ENCODE measurements at regions not wholly inside any gene's neighbourhood (a gene's known extent, or its start where the extent isn't known, plus 50 kb on each side); places are given as distances from the start of the nearest gene placed in this dataset.

DNA sequence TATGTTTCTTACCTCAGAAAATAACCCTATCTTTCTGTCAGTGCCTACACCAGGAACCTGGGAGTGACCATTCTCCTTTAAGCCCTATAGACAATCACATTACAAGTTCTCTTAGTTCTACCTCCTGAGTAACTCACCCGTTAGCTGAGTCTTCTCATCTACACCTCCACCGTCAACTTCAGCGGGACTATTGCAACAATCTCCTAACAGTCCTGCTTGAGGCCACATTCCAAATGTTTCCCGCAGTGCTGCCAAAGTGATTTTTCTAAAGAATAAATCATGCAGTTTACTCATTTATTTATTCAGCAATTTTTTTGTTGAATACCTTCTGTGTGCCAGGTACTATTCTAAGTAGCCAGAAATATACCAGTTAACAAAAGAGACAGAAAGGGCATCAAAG, 285.0 kb upstream of the GRIP1 start:
- H3K27me3 ChIP-seq (ENCODE audit: control insufficient read depth in 1 of 2, insufficient read depth in 2 of 2, low read length in 2 of 2): no peaks in the 10 kb centered on the region
- no peaks in the 10 kb centered on the region for H3K36me3 ChIP-seq (ENCODE audit: control insufficient read depth in 2 of 2, insufficient read depth in 2 of 2, low read length in 2 of 2)
- H3K4me3 ChIP-seq (ENCODE audit: low read length in 2 of 2): no peak overlapping the region
- H3K9ac ChIP-seq (ENCODE audit: low read length in 2 of 2): no peak overlapping the region
- no peak overlapping the region for H3K27ac ChIP-seq (ENCODE audit: low read length)
- H3K9me3 ChIP-seq (ENCODE audit: control insufficient read depth in 2 of 2, low read length in 2 of 2): no peaks in the 10 kb centered on the region
- H3K4me1 ChIP-seq (ENCODE audit: control insufficient read depth, insufficient read depth, low read length): no peaks in the 10 kb centered on the region

DNA sequence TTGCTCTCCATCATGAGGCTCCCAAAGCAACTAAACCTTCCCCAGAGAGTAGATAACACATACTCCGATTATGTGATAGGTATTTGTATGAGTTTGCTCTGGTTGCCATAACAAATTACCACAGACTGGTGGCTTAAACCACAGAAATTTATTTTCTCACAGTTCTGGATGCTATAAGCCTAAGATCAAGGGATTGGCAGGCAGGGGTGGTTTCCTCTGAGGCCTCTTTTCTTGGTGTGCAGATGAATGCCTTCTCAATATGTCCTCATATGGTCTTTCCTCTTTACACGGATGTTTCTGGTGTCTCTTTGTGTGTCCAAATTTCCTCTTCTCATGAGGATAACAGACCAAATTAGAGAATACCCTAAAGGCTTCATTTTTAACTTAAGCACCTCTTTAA, 285.8 kb upstream of the GRIP1 start:
- no peaks in the 10 kb centered on the region for H3K9me3 ChIP-seq (ENCODE audit: control insufficient read depth in 2 of 2, low read length in 2 of 2)
- H3K4me3 ChIP-seq (ENCODE audit: low read length in 2 of 2): no peak overlapping the region
- no peaks in the 10 kb centered on the region for H3K4me1 ChIP-seq (ENCODE audit: control insufficient read depth, insufficient read depth, low read length)
- no peaks in the 10 kb centered on the region for H3K27me3 ChIP-seq (ENCODE audit: control insufficient read depth in 1 of 2, insufficient read depth in 2 of 2, low read length in 2 of 2)
- H3K9ac ChIP-seq (ENCODE audit: low read length in 2 of 2): no peak overlapping the region
- H3K27ac ChIP-seq (ENCODE audit: low read length): no peak overlapping the region
- H3K36me3 ChIP-seq (ENCODE audit: control insufficient read depth in 2 of 2, insufficient read depth in 2 of 2, low read length in 2 of 2): no peaks in the 10 kb centered on the region

DNA sequence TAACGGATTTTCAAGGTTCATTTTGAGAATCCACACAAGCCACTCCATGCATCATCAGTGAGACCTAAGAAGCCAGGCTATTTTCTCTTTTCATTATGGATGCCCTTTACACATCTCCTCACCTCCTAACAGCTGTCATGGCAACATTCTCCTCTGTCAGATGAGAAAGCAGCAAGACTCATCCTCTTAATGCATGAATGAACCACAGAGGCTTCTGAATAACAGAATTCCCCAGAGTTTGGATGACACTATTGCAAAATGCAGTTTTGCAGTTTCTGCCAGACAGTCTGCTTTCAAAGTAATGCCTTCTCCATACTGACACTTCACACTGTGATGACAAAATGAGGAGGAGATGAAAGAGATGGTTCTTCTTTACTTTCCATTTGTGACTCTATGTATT, 286.7 kb upstream of the GRIP1 start:
- Histone ChIP-seq H3K9me3 (ENCODE audit: control insufficient read depth in 2 of 2, low read length in 2 of 2) (no peaks in the 10 kb centered on the region), H3K9ac (ENCODE audit: low read length in 2 of 2) (no peak overlapping the region), H3K27ac (ENCODE audit: low read length) (no peak overlapping the region), H3K27me3 (ENCODE audit: control insufficient read depth in 1 of 2, insufficient read depth in 2 of 2, low read length in 2 of 2) (no peaks in the 10 kb centered on the region), H3K36me3 (ENCODE audit: control insufficient read depth in 2 of 2, insufficient read depth in 2 of 2, low read length in 2 of 2) (no peaks in the 10 kb centered on the region), H3K4me1 (ENCODE audit: control insufficient read depth, insufficient read depth, low read length) (no peaks in the 10 kb centered on the region), H3K4me3 (ENCODE audit: low read length in 2 of 2) (no peak overlapping the region)

DNA sequence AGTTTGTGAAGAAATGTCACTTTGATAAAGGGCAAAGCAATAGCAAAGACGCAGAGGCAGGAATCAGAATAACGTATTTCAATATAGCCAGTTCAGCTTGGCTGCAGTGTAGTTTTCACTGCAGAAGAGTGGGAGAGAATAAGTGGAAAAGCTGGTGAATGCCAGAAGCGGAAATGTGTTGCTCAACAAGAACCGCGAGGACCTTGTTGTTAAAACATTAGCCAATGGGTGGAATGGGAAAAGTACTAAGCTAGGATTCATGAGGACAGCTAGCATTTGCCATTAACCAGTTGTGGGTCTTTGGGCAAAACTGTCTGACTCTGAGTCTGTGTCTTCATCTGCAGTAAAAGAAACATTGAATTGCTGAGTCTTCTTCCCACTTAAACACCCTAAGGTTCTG, 292.9 kb upstream of the GRIP1 start:
- H3K9me3 ChIP-seq (ENCODE audit: control insufficient read depth in 2 of 2, low read length in 2 of 2): no peaks in the 10 kb centered on the region
- H3K9ac ChIP-seq (ENCODE audit: low read length in 2 of 2): no peak overlapping the region
- H3K4me3 ChIP-seq (ENCODE audit: low read length in 2 of 2): no peak overlapping the region
- H3K36me3 ChIP-seq (ENCODE audit: control insufficient read depth in 2 of 2, insufficient read depth in 2 of 2, low read length in 2 of 2): no peaks in the 10 kb centered on the region
- H3K4me1 ChIP-seq (ENCODE audit: control insufficient read depth, insufficient read depth, low read length): no peaks in the 10 kb centered on the region
- no peaks in the 10 kb centered on the region for H3K27me3 ChIP-seq (ENCODE audit: control insufficient read depth in 1 of 2, insufficient read depth in 2 of 2, low read length in 2 of 2)
- H3K27ac ChIP-seq (ENCODE audit: low read length): no peak overlapping the region

DNA sequence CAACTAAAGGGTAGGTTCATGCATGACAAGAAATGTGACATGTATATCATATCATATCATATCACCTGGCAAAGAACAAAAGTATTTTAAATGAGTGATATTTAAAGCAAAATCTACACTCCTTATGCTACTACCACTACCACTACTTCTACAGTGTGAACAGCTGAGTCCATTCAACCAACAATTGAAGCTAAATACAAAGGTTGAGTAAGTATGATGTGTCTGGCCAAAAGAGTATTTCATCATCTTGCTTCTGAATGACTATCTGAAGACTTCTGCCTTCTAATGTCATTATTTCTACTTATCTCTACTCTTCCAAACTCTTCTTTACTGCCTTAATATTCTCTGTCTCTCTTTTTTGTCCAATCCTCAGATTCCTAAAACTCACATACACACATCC, 292.6 kb upstream of the CAND1 start:
- Histone ChIP-seq H3K27ac (ENCODE audit: low read length) (no peak overlapping the region), H3K4me1 (ENCODE audit: control insufficient read depth, insufficient read depth, low read length) (no peaks in the 10 kb centered on the region), H3K9me3 (ENCODE audit: control insufficient read depth in 2 of 2, low read length in 2 of 2) (no peaks in the 10 kb centered on the region), H3K9ac (ENCODE audit: low read length in 2 of 2) (no peak overlapping the region), H3K4me3 (ENCODE audit: low read length in 2 of 2) (no peak overlapping the region), H3K36me3 (ENCODE audit: control insufficient read depth in 2 of 2, insufficient read depth in 2 of 2, low read length in 2 of 2) (no peaks in the 10 kb centered on the region), H3K27me3 (ENCODE audit: control insufficient read depth in 1 of 2, insufficient read depth in 2 of 2, low read length in 2 of 2) (no peaks in the 10 kb centered on the region)

DNA sequence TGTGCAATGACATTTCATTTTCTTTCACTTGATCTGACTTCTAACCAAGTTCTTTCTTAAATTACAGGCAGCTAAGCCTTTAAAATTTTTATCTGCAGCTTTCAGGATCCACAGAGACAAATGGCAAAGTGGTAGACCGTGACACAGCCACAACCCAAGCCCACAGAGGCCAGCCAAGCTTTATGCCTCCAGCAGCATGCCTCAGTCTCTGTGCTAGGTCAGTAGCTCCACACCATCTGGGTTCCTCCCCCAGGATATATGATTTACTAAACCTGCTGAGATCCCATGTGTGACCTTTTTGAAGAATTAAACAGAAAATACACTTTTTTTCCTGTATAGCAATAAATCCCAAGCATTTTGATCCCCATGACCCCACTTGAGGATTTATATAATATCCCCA, 290.4 kb upstream of the CAND1 start:
- H3K9me3 ChIP-seq (ENCODE audit: control insufficient read depth in 2 of 2, low read length in 2 of 2): no peaks in the 10 kb centered on the region
- H3K27ac ChIP-seq (ENCODE audit: low read length): no peak overlapping the region
- H3K4me3 ChIP-seq (ENCODE audit: low read length in 2 of 2): no peak overlapping the region
- H3K4me1 ChIP-seq (ENCODE audit: control insufficient read depth, insufficient read depth, low read length): no peaks in the 10 kb centered on the region
- H3K9ac ChIP-seq (ENCODE audit: low read length in 2 of 2): no peak overlapping the region
- H3K27me3 ChIP-seq (ENCODE audit: control insufficient read depth in 1 of 2, insufficient read depth in 2 of 2, low read length in 2 of 2): no peaks in the 10 kb centered on the region
- H3K36me3 ChIP-seq (ENCODE audit: control insufficient read depth in 2 of 2, insufficient read depth in 2 of 2, low read length in 2 of 2): no peaks in the 10 kb centered on the region

DNA sequence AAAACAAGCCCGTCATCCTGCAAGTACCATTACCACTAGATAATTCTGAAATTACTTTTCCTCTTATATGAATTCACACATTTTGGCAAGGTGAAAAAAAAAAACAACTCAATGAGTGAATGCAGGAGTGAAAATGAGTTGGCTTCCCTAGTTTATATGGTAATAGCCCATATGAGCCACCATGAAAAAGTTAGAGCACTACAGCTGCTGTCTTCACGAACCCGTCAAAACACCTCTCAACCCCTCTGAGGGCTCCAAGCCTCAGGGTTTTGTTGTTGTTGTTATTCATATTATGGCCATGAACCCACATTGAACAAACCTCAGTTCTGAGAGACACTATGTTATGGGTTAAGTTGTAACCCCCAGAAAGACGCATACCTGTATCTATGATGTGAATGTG, 289.9 kb upstream of the CAND1 start:
- Histone ChIP-seq H3K27me3 (ENCODE audit: control insufficient read depth in 1 of 2, insufficient read depth in 2 of 2, low read length in 2 of 2) (no peaks in the 10 kb centered on the region), H3K4me3 (ENCODE audit: low read length in 2 of 2) (no peak overlapping the region), H3K9ac (ENCODE audit: low read length in 2 of 2) (no peak overlapping the region), H3K4me1 (ENCODE audit: control insufficient read depth, insufficient read depth, low read length) (no peaks in the 10 kb centered on the region), H3K36me3 (ENCODE audit: control insufficient read depth in 2 of 2, insufficient read depth in 2 of 2, low read length in 2 of 2) (no peaks in the 10 kb centered on the region), H3K27ac (ENCODE audit: low read length) (no peak overlapping the region), H3K9me3 (ENCODE audit: control insufficient read depth in 2 of 2, low read length in 2 of 2) (no peaks in the 10 kb centered on the region)

DNA sequence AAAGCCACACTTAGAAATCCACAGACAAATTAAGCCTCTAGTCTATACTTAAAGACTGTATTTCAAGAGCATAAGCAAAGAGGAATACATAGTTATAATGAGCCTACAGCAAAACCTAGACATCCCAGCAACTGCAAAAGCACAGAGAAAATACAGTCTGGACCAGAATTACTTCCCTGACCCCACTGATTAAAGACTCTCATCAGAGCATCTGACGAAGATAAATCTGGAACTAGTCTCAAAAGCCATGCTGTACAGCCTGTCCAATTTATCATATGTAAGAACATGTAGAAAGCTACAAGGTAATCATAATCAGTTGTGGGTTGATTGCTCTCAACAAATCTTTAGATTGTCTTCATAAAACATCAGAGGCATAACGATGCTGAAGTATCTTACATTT, 285.1 kb upstream of the CAND1 start:
- Histone ChIP-seq H3K4me3 (ENCODE audit: low read length in 2 of 2) (no peak overlapping the region), H3K27ac (ENCODE audit: low read length) (no peak overlapping the region), H3K9ac (ENCODE audit: low read length in 2 of 2) (no peak overlapping the region), H3K9me3 (ENCODE audit: control insufficient read depth in 2 of 2, low read length in 2 of 2) (no peaks in the 10 kb centered on the region), H3K4me1 (ENCODE audit: control insufficient read depth, insufficient read depth, low read length) (no peaks in the 10 kb centered on the region), H3K27me3 (ENCODE audit: control insufficient read depth in 1 of 2, insufficient read depth in 2 of 2, low read length in 2 of 2) (no peaks in the 10 kb centered on the region), H3K36me3 (ENCODE audit: control insufficient read depth in 2 of 2, insufficient read depth in 2 of 2, low read length in 2 of 2) (no peaks in the 10 kb centered on the region)

DNA sequence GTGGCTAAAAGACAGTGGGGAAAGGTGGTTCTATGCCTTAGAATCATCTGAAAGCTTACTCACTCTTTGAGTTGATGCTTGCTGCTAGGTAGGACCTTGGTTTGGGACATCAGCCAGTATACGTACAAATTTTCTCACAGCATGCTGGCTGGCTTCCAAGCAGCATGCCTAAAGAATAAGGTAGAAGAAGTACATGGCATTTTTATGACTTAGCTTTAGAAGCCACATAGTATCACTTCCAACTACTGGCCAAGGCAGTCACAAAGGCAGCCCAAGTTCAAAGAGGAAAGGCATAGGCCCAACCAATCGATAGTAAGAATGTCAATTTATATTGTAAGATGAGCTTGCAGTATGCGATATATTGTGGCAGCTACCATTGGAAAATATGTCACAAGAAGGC, 284.2 kb upstream of the CAND1 start:
- H3K9ac ChIP-seq (ENCODE audit: low read length in 2 of 2): no peak overlapping the region
- H3K36me3 ChIP-seq (ENCODE audit: control insufficient read depth in 2 of 2, insufficient read depth in 2 of 2, low read length in 2 of 2): no peaks in the 10 kb centered on the region
- no peak overlapping the region for H3K27ac ChIP-seq (ENCODE audit: low read length)

DNA sequence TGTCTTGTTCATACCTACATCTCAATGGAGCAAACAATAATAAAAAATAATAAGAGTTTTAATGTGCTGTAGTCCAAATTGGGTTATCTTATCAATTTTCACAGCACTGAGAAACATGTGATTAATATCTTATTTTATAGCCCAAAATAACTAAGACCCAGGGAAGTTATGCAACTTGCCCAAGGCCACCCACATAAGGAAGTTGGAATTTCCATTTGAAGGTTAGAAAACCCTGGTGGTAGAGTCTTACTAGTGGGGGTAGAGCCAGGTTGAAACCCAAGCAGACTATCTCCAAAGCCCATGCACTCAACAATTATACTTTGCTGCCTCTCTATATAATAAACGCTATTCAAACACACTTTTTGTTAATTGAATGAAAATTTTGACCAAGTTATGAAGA, 270.0 kb upstream of the CAND1 start:
- Histone ChIP-seq H3K27ac (ENCODE audit: low read length) (no peak overlapping the region), H3K9me3 (ENCODE audit: control insufficient read depth in 2 of 2, low read length in 2 of 2) (no peaks in the 10 kb centered on the region), H3K4me1 (ENCODE audit: control insufficient read depth, insufficient read depth, low read length) (no peaks in the 10 kb centered on the region), H3K27me3 (ENCODE audit: control insufficient read depth in 1 of 2, insufficient read depth in 2 of 2, low read length in 2 of 2) (no peaks in the 10 kb centered on the region), H3K36me3 (ENCODE audit: control insufficient read depth in 2 of 2, insufficient read depth in 2 of 2, low read length in 2 of 2) (no peaks in the 10 kb centered on the region), H3K4me3 (ENCODE audit: low read length in 2 of 2) (no peak overlapping the region), H3K9ac (ENCODE audit: low read length in 2 of 2) (no peak overlapping the region)

More for the DNA sequence above, 284.2 kb upstream of the CAND1 start:
- Histone ChIP-seq H3K4me1 (ENCODE audit: control insufficient read depth, insufficient read depth, low read length) (no peaks in the 10 kb centered on the region), H3K27me3 (ENCODE audit: control insufficient read depth in 1 of 2, insufficient read depth in 2 of 2, low read length in 2 of 2) (no peaks in the 10 kb centered on the region), H3K4me3 (ENCODE audit: low read length in 2 of 2) (no peak overlapping the region), H3K9me3 (ENCODE audit: control insufficient read depth in 2 of 2, low read length in 2 of 2) (no peaks in the 10 kb centered on the region)

DNA sequence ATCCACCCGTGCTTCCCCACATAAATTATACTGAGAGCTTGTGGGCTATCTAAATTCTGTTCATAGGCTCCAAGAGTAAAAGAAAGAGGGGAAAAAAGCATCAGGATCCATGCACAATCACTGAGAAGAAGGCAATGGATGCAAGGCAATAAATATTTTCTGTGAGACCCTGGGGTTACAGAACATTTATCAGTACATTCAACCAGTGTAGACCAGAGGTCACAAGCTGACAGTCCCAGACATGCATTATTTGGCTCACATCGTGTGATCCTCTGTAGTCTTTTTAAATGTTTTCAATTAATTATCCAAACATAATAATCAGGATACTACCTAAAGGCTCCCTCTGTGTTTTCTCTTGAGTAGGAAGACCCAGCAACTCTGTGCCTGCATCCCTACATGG, 267.9 kb upstream of the CAND1 start:
- no peaks in the 10 kb centered on the region for H3K36me3 ChIP-seq (ENCODE audit: control insufficient read depth in 2 of 2, insufficient read depth in 2 of 2, low read length in 2 of 2)

DNA sequence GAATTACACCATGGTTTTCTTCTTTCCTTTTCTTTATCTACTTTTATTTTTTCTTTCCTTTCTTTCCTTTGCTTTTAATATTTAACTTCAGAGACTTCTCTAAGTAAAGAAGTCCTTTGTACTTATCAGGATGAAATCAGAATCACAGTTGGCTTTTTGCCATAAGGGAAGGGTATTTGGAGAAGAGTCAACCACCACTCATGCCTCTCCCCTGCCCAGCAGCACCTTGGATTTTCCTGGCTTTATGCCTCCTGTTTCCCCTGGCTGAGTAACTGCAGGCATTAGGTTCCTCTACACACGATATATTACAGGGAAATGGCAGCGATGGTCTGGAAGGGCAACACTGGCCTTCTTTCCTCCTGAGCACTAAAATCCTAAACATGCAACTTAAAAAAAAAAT, 266.4 kb upstream of the CAND1 start:
- H3K9ac ChIP-seq (ENCODE audit: low read length in 2 of 2): no peak overlapping the region
- H3K9me3 ChIP-seq (ENCODE audit: control insufficient read depth in 2 of 2, low read length in 2 of 2): no peaks in the 10 kb centered on the region
- no peaks in the 10 kb centered on the region for H3K4me1 ChIP-seq (ENCODE audit: control insufficient read depth, insufficient read depth, low read length)
- H3K27me3 ChIP-seq (ENCODE audit: control insufficient read depth in 1 of 2, insufficient read depth in 2 of 2, low read length in 2 of 2): no peaks in the 10 kb centered on the region
- H3K4me3 ChIP-seq (ENCODE audit: low read length in 2 of 2): peak overlapping the region in 1 of 2 donors; percentile 28
- no peak overlapping the region for H3K27ac ChIP-seq (ENCODE audit: low read length)
- no peaks in the 10 kb centered on the region for H3K36me3 ChIP-seq (ENCODE audit: control insufficient read depth in 2 of 2, insufficient read depth in 2 of 2, low read length in 2 of 2)

More for the DNA sequence above, 267.9 kb upstream of the CAND1 start:
- no peak overlapping the region for H3K27ac ChIP-seq (ENCODE audit: low read length)
- H3K9me3 ChIP-seq (ENCODE audit: control insufficient read depth in 2 of 2, low read length in 2 of 2): no peaks in the 10 kb centered on the region
- no peak overlapping the region for H3K9ac ChIP-seq (ENCODE audit: low read length in 2 of 2)
- H3K27me3 ChIP-seq (ENCODE audit: control insufficient read depth in 1 of 2, insufficient read depth in 2 of 2, low read length in 2 of 2): no peaks in the 10 kb centered on the region
- no peak overlapping the region for H3K4me3 ChIP-seq (ENCODE audit: low read length in 2 of 2)
- no peaks in the 10 kb centered on the region for H3K4me1 ChIP-seq (ENCODE audit: control insufficient read depth, insufficient read depth, low read length)

All from stomach smooth muscle (tissue), 2 donors.